ENCODE measurements at regions not wholly inside any gene's neighbourhood (a gene's known extent, or its start where the extent isn't known, plus 50 kb on each side); places are given as distances from the start of the nearest gene placed in this dataset.

DNA sequence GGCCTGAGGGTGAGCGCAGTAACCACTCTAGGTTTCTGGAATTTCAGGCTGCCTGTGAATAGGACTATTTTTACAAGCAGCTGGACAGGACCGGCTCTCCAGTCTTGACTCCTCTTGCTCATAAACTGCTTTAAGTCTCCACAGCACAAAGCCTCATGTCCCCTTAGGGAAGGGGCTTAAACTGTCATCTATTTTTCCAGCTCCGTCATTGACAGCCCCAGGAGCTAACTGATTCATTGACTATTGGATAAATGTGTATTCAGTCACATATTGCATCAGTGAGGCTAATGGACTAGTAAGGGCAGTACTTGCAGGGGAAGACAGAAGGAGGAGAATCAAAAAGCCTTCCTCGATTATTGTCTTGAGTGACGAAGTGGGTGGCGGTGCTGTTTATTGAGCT lies 719.4 kb upstream of the ADAMTS16 start:
- H3K36me3 Mint-ChIP-seq (ENCODE audit: unreplicated experiment): no peaks in the 10 kb centered on the region
- TF ChIP-seq, protein P1, sequence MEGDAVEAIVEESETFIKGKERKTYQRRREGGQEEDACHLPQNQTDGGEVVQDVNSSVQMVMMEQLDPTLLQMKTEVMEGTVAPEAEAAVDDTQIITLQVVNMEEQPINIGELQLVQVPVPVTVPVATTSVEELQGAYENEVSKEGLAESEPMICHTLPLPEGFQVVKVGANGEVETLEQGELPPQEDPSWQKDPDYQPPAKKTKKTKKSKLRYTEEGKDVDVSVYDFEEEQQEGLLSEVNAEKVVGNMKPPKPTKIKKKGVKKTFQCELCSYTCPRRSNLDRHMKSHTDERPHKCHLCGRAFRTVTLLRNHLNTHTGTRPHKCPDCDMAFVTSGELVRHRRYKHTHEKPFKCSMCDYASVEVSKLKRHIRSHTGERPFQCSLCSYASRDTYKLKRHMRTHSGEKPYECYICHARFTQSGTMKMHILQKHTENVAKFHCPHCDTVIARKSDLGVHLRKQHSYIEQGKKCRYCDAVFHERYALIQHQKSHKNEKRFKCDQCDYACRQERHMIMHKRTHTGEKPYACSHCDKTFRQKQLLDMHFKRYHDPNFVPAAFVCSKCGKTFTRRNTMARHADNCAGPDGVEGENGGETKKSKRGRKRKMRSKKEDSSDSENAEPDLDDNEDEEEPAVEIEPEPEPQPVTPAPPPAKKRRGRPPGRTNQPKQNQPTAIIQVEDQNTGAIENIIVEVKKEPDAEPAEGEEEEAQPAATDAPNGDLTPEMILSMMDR (IDR thresholded peaks at IDR 0.05; ENCODE audit: partially characterized antibody, unreplicated experiment): no peak
- peaks cover 3% of the 10 kb centered on the region for H3K27me3 Mint-ChIP-seq (ENCODE audit: unreplicated experiment)
- H3K9me3 Mint-ChIP-seq (ENCODE audit: unreplicated experiment): peaks cover 4% of the 10 kb centered on the region
- peaks cover 21% of the 10 kb centered on the region for H3K4me1 Mint-ChIP-seq (ENCODE audit: low read depth, unreplicated experiment)
- peak overlapping the region; percentile 26 for H3K4me3 Mint-ChIP-seq (ENCODE audit: unreplicated experiment)
- no peak for DNase-seq
- H3K27ac Mint-ChIP-seq (ENCODE audit: unreplicated experiment): peak overlapping the region; percentile 6

DNA sequence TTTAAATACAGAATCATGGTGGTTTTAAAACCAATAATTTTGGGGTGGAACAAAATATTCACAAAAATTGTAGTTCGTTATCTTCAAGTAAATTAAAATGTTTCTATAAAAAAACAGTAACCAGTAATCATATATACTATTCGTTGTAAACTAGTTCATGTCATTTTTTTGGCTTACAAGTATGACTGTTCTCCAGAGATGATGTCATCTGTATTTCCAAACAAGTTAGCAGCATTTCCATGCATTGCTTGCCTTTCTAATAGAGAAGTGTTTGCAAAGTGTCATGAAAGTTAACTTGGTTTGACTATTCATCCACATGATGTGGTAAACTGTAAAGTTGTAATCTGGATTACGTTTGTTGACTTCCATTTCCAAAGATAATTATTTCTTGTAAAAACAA lies 717.9 kb upstream of the ADAMTS16 start:
- TF ChIP-seq, protein P1 (IDR thresholded peaks at IDR 0.05; ENCODE audit: partially characterized antibody, unreplicated experiment): no peak
- no peak overlapping the region for H3K4me3 Mint-ChIP-seq (ENCODE audit: unreplicated experiment)
- H3K27ac Mint-ChIP-seq (ENCODE audit: unreplicated experiment): no peak overlapping the region
- peaks cover 4% of the 10 kb centered on the region for H3K9me3 Mint-ChIP-seq (ENCODE audit: unreplicated experiment)
- H3K36me3 Mint-ChIP-seq (ENCODE audit: unreplicated experiment): no peaks in the 10 kb centered on the region
- H3K4me1 Mint-ChIP-seq (ENCODE audit: low read depth, unreplicated experiment): peaks cover 21% of the 10 kb centered on the region
- peaks cover 3% of the 10 kb centered on the region for H3K27me3 Mint-ChIP-seq (ENCODE audit: unreplicated experiment)
- no peak for DNase-seq

DNA sequence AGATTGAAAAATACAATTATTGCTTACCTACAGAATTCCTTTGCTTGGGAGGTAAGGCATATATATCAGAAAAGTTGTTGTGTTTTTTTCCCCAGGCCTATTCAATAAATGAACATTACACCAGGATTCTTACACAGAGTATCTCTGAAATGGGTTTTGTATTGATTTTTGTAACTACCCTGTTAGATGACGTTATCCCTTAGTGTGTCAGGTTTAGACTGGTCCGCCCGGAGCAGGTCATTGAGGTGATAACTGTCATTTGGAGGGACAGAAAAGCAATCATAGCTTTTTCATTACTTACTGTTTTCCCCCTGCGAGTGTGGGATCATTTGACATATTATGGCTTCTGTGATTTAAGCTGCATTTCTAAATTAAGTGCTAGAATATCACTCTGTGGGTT lies 715.2 kb upstream of the ADAMTS16 start:
- H3K27me3 Mint-ChIP-seq (ENCODE audit: unreplicated experiment): peaks cover 2% of the 10 kb centered on the region
- H3K9me3 Mint-ChIP-seq (ENCODE audit: unreplicated experiment): peaks cover 3% of the 10 kb centered on the region
- TF ChIP-seq, protein P1 (IDR thresholded peaks at IDR 0.05; ENCODE audit: partially characterized antibody, unreplicated experiment): no peak
- DNase-seq: no peak
- H3K36me3 Mint-ChIP-seq (ENCODE audit: unreplicated experiment): no peaks in the 10 kb centered on the region
- H3K27ac Mint-ChIP-seq (ENCODE audit: unreplicated experiment): no peak overlapping the region
- H3K4me1 Mint-ChIP-seq (ENCODE audit: low read depth, unreplicated experiment): peaks cover 9% of the 10 kb centered on the region
- H3K4me3 Mint-ChIP-seq (ENCODE audit: unreplicated experiment): no peak overlapping the region

DNA sequence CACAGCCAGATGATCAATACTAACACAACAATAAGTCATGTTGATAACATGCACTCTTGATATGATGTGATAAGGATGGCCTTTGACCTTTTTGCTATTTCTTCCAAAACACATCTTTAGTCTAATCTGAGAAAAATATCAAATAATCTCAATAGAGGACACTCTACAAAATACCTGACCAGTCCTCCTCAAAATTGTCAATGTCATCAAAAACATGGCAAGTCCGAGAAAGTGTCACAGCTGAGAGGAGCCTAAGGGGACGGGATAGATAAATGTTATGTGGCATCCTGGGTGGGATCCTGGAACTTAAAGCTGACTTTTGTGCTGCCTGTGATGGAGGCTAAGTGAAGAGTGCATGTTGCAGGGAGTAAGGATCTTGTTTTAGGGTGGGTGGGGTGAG lies 699.6 kb upstream of the ADAMTS16 start:
- Mint-ChIP-seq H3K36me3 (ENCODE audit: unreplicated experiment) (no peaks in the 10 kb centered on the region), H3K27me3 (ENCODE audit: unreplicated experiment) (no peaks in the 10 kb centered on the region), H3K27ac (ENCODE audit: unreplicated experiment) (no peak overlapping the region), H3K4me3 (ENCODE audit: unreplicated experiment) (no peak overlapping the region), H3K9me3 (ENCODE audit: unreplicated experiment) (no peaks in the 10 kb centered on the region), H3K4me1 (ENCODE audit: low read depth, unreplicated experiment) (peaks cover 17% of the 10 kb centered on the region)
- no peak for DNase-seq
- TF ChIP-seq, protein P1 (IDR thresholded peaks at IDR 0.05; ENCODE audit: partially characterized antibody, unreplicated experiment): no peak

DNA sequence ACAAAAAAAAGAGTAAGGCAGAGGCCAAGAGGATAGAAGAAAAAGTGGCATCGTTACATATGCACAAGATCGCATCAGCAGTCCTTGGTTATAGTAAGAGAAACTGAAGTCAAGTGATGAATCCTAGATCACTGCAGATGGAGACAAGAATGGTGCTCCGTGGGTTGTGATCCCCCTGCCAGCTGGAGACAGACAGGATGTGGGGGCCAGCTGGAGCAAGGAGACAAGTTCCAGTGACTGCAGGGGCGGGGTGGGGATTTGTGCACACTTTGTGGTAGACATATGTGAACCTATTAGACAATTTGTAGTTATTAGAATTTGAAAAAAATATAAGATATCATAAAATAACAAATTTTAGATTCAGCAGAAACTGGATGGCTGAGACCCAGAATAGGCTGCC lies 697.9 kb upstream of the ADAMTS16 start:
- H3K36me3 Mint-ChIP-seq (ENCODE audit: unreplicated experiment): peaks cover 7% of the 10 kb centered on the region
- no peaks in the 10 kb centered on the region for H3K9me3 Mint-ChIP-seq (ENCODE audit: unreplicated experiment)
- no peak overlapping the region for H3K27ac Mint-ChIP-seq (ENCODE audit: unreplicated experiment)
- no peak overlapping the region for H3K4me3 Mint-ChIP-seq (ENCODE audit: unreplicated experiment)
- no peak for DNase-seq
- no peaks in the 10 kb centered on the region for H3K27me3 Mint-ChIP-seq (ENCODE audit: unreplicated experiment)
- peaks cover 17% of the 10 kb centered on the region for H3K4me1 Mint-ChIP-seq (ENCODE audit: low read depth, unreplicated experiment)
- TF ChIP-seq, protein P1 (IDR thresholded peaks at IDR 0.05; ENCODE audit: partially characterized antibody, unreplicated experiment): no peak

All from glutamatergic neuron (in vitro differentiated cells).